GM23338 (cell line): ENCODE measurements at regions not wholly inside any gene's neighbourhood (a gene's known extent, or its start where the extent isn't known, plus 50 kb on each side); places are given as distances from the start of the nearest gene placed in this dataset.

Experiments used
- CTCF ChIP-seq, 2 experiments: fragments of 200-600 bp in 1 of 2; sonication (generic) in 1 of 2; conservative IDR thresholded peaks; 2 replicates each; pipeline versions ENCODE4 v1.5.1 to v1.6.1; 2016 to 2017; ENCODE audit warnings: antibody characterized with exemption in 2 of 2, low read depth in 2 of 2, mild to moderate bottlenecking in 2 of 2, moderate library complexity in 1 of 2
- EZH2 ChIP-seq: fragments of 200-600 bp; sonication (generic); IDR thresholded peaks from one replicate; pipeline ENCODE4 v1.8.0; 2017; ENCODE audit warnings: antibody characterized with exemption, mild to moderate bottlenecking, low read depth; ENCODE audit not compliant: unreplicated experiment
- EZH2phosphoT487 ChIP-seq: fragments of 200-600 bp; sonication (generic); IDR thresholded peaks from one replicate; pipeline ENCODE4 v1.8.1; 2018; ENCODE audit warnings: antibody characterized with exemption; ENCODE audit not compliant: unreplicated experiment
- POLR2AphosphoS5 ChIP-seq: IDR thresholded peaks from 2 replicates; pipeline ENCODE4 v1.6.1; 2016; ENCODE audit warnings: antibody characterized with exemption, low read depth
- REST ChIP-seq: IDR thresholded peaks from one replicate; pipeline ENCODE4 v1.6.1; 2018; ENCODE audit warnings: antibody characterized with exemption; ENCODE audit not compliant: unreplicated experiment

GRCh38 chr3:110544730-110545129 is 526.9 kb upstream of the NECTIN3 start:
- no peak for TF ChIP-seq POLR2AphosphoS5
- TF ChIP-seq CTCF (conservative IDR thresholded peaks at IDR 0.05; ENCODE audit: low read depth in 2 of 2) = no peak
- no peak for TF ChIP-seq REST
- TF ChIP-seq EZH2phosphoT487 = no peak
- no peak for TF ChIP-seq EZH2
